Motor neuron (in vitro differentiated cells): ENCODE measurements at regions not wholly inside any gene's neighbourhood (a gene's known extent, or its start where the extent isn't known, plus 50 kb on each side); places are given as distances from the start of the nearest gene placed in this dataset.
"Not testable (repeated sequence)": the region's sequence is repeated elsewhere in the genome, so short reads cannot be mapped to it uniquely, and the experiment has no call there.

Experiments
- ATAC-seq, 8 experiments: fragments of 200-7000 bp; cut with Tn5 transposase; replicated peaks in 6 of 8; 2 replicates each; pipeline ENCODE4 v1.8.0; 2021; ENCODE audit warnings: mild to moderate bottlenecking in 8 of 8, moderate library complexity in 8 of 8
- H3K27ac ChIP-seq, 2 donors: fragments of 250-450 bp; sonication (Bioruptor Pico); 2 replicates each; pipeline ENCODE4 v1.9.0; 2021; ENCODE audit warnings: antibody characterized with exemption in 2 of 2, mild to moderate bottlenecking in 2 of 2, moderate library complexity in 1 of 2
- H3K4me1 ChIP-seq, 2 donors: fragments of 250-450 bp; sonication (Bioruptor Pico); replicated peaks in 1 of 2; 2 replicates each; pipeline ENCODE4 v1.6.1; 2021; ENCODE audit warnings: antibody characterized with exemption in 2 of 2, mild to moderate bottlenecking in 2 of 2, moderate library complexity in 1 of 2
- H3K4me3 ChIP-seq, 5 donors: fragments of 250-450 bp; sonication (Bioruptor Pico); 2 replicates each; pipeline ENCODE4 v1.9.0; 2021; ENCODE audit warnings: antibody characterized with exemption in 5 of 5, mild to moderate bottlenecking in 5 of 5, moderate library complexity in 4 of 5
- WGBS, 10 experiments: fragments of 450-650 bp; shearing (Covaris generic); methylation state at CpG; one replicate each; pipeline ENCODE4 v1.0.0; 2022; 5-methylcytosine and 5-hydroxymethylcytosine counted together
- in situ Hi-C, 9 experiments: fragments of 400-800 bp; cut with MboI; loops; one replicate each; pipeline ENCODE4 v1.15.0; 2021; ENCODE audit warnings: low sequenced_read_pairs in 9 of 9, low pct_unique_long_range_greater_than_20kb in 2 of 9; ENCODE audit not compliant: unreplicated experiment in 9 of 9

- ATAC-seq, H3K4me1 ChIP-seq, in situ Hi-C loops, H3K27ac ChIP-seq, H3K4me3 ChIP-seq: not testable (repeated sequence)
- WGBS, 10 experiments = no CpG with 5 or more reads among the region's 5 CpGs
Measured at GRCh38 chrY:17827155-17827554, 52.9 kb downstream of the CDY2B start.

- no CpG with 5 or more reads among the region's 4 CpGs for WGBS, 10 experiments
- H3K4me3 ChIP-seq, H3K27ac ChIP-seq, ATAC-seq, H3K4me1 ChIP-seq, in situ Hi-C loops: not testable (repeated sequence)
Measured at GRCh38 chrY:17819700-17820099, 60.3 kb downstream of the CDY2B start.

- H3K4me3 ChIP-seq, H3K27ac ChIP-seq, ATAC-seq, in situ Hi-C loops, H3K4me1 ChIP-seq: not testable (repeated sequence)
- WGBS, 10 experiments = no CpG with 5 or more reads among the region's 3 CpGs
Measured at GRCh38 chrY:17819025-17819646, 60.9 kb downstream of the CDY2B start.

- H3K27ac ChIP-seq, in situ Hi-C loops, H3K4me3 ChIP-seq, H3K4me1 ChIP-seq: not testable (repeated sequence)
- ATAC-seq = peak in 3 of 8 experiments; percentile 73 to 88 (median 74)
- WGBS, 10 experiments = no CpG with 5 or more reads among the region's 6 CpGs
Measured at GRCh38 chrY:17817076-17818068, 62.6 kb downstream of the CDY2B start.

- WGBS, 10 experiments = no CpG with 5 or more reads among the region's 3 CpGs
- H3K4me3 ChIP-seq, H3K4me1 ChIP-seq, in situ Hi-C loops, H3K27ac ChIP-seq: not testable (repeated sequence)
- ATAC-seq = peak in 2 of 8 experiments; percentile 30 to 79
Measured at GRCh38 chrY:17812664-17813063, 67.4 kb downstream of the CDY2B start.

- no CpG with 5 or more reads among the region's 2 CpGs for WGBS, 10 experiments
- H3K4me1 ChIP-seq, H3K4me3 ChIP-seq, in situ Hi-C loops, H3K27ac ChIP-seq, ATAC-seq: not testable (repeated sequence)
Measured at GRCh38 chrY:17799915-17800314, 80.1 kb downstream of the CDY2B start.

- ATAC-seq, H3K27ac ChIP-seq: not testable (repeated sequence)
Measured at GRCh38 chrY:17787214-17787613, 92.8 kb downstream of the CDY2B start.

GRCh38 chrY:17766000-17766699 is 113.9 kb downstream of the CDY2B start:
- WGBS, 10 experiments = no CpG with 5 or more reads among the region's 6 CpGs
- H3K27ac ChIP-seq, H3K4me1 ChIP-seq, ATAC-seq, H3K4me3 ChIP-seq, in situ Hi-C loops: not testable (repeated sequence)

More at GRCh38 chrY:17787214-17787613, 92.8 kb downstream of the CDY2B start:
- in situ Hi-C loops, H3K4me3 ChIP-seq, H3K4me1 ChIP-seq: not testable (repeated sequence)
- no CpG with 5 or more reads among the region's 3 CpGs for WGBS, 10 experiments

- in situ Hi-C loops, H3K27ac ChIP-seq, H3K4me3 ChIP-seq, H3K4me1 ChIP-seq, ATAC-seq: not testable (repeated sequence)
Measured at GRCh38 chrY:17759213-17759612, 120.8 kb downstream of the CDY2B start.

- no CpG with 5 or more reads among the region's 13 CpGs for WGBS, 10 experiments
- H3K27ac ChIP-seq, H3K4me3 ChIP-seq, in situ Hi-C loops, H3K4me1 ChIP-seq: not testable (repeated sequence)
- ATAC-seq = peak in 7 of 8 experiments; percentile 68 to 94 (median 89)
Measured at GRCh38 chrY:17752887-17753497, 127.0 kb downstream of the CDY2B start.

GRCh38 chrY:17739852-17740251 is 140.2 kb downstream of the CDY2B start:
- ATAC-seq, H3K4me3 ChIP-seq, H3K27ac ChIP-seq, in situ Hi-C loops, H3K4me1 ChIP-seq: not testable (repeated sequence)
- no CpG with 5 or more reads among the region's 2 CpGs for WGBS, 10 experiments

- peak in 6 of 8 experiments; percentile 47 to 85 (median 58) for ATAC-seq
- H3K4me3 ChIP-seq, H3K27ac ChIP-seq, H3K4me1 ChIP-seq, in situ Hi-C loops: not testable (repeated sequence)
- WGBS, 10 experiments = no CpG with 5 or more reads among the region's 13 CpGs
Measured at GRCh38 chrY:17729474-17729873, 150.5 kb downstream of the CDY2B start.
